CD14-positive monocyte (primary cell): ENCODE measurements at regions not wholly inside any gene's neighbourhood (a gene's known extent, or its start where the extent isn't known, plus 50 kb on each side); places are given as distances from the start of the nearest gene placed in this dataset.

Source experiments
- DNase-seq, 3 donors: peaks; one replicate each; pipeline ENCODE4 v3.0.0-alpha.2; 2011 to 2022
- H2AFZ ChIP-seq: 2 replicates; pipeline ENCODE4 v1.6.0; 2012; ENCODE audit warnings: mild to moderate bottlenecking, low read depth, low read length, inconsistent platforms; ENCODE audit not compliant: insufficient read depth, poor library complexity, severe bottlenecking
- H3K27ac ChIP-seq, 2 donors: 1 replicate in 1 of 2; 2 replicates in 1 of 2; pipeline ENCODE4 v1.5.1; 2012 to 2013; ENCODE audit warnings: low read length in 2 of 2, control low read depth in 1 of 2, inconsistent platforms in 1 of 2, low read depth in 1 of 2, mild to moderate bottlenecking in 1 of 2
- H3K27me3 ChIP-seq, 2 donors: one replicate each; pipeline versions ENCODE4 v1.6.0 to v1.6.1; 2011 to 2013; ENCODE audit warnings: low read length in 2 of 2; ENCODE audit not compliant: control insufficient read depth in 2 of 2, insufficient read depth in 2 of 2
- H3K36me3 ChIP-seq, 2 donors: replicated peaks in 1 of 2; 1 replicate in 1 of 2; 2 replicates in 1 of 2; pipeline versions ENCODE4 v1.5.1 to v1.6.1; 2012 to 2013; ENCODE audit warnings: low read length in 2 of 2, control low read depth in 1 of 2, inconsistent platforms in 1 of 2, mild to moderate bottlenecking in 1 of 2; ENCODE audit not compliant: insufficient read depth in 2 of 2, control insufficient read depth in 1 of 2
- H3K4me1 ChIP-seq, 2 donors: 1 replicate in 1 of 2; 2 replicates in 1 of 2; pipeline versions ENCODE4 v1.5.1 to v1.6.1; 2012 to 2013; ENCODE audit warnings: low read length in 2 of 2, control low read depth in 1 of 2, inconsistent platforms in 1 of 2, mild to moderate bottlenecking in 1 of 2, moderate library complexity in 1 of 2; ENCODE audit not compliant: insufficient read depth in 2 of 2, control insufficient read depth in 1 of 2
- H3K4me2 ChIP-seq: replicated peaks from 2 replicates; pipeline ENCODE3; 2012; ENCODE audit warnings: low read length, moderate library complexity, mild to moderate bottlenecking; ENCODE audit not compliant: poor library complexity, severe bottlenecking; ENCODE audit errors: extremely low read depth
- H3K4me3 ChIP-seq, 3 experiments: fragments of 200-600 bp in 1 of 3; sonication (generic) in 1 of 3; replicated peaks in 1 of 3; 1 replicate in 2 of 3; 2 replicates in 1 of 3; pipeline ENCODE4 v1.5.1; 2011 to 2013; ENCODE audit warnings: low read length in 3 of 3, mild to moderate bottlenecking in 3 of 3, control low read depth in 2 of 3, low read depth in 2 of 3, inconsistent platforms in 1 of 3, moderate library complexity in 1 of 3
- H3K79me2 ChIP-seq: 2 replicates; pipeline ENCODE4 v1.6.0; 2012; ENCODE audit warnings: mild to moderate bottlenecking, control low read depth, inconsistent platforms, low read length, moderate library complexity; ENCODE audit not compliant: insufficient read depth
- H3K9ac ChIP-seq: 2 replicates; pipeline ENCODE4 v1.6.0; 2017; ENCODE audit warnings: low read length, mild to moderate bottlenecking; ENCODE audit not compliant: insufficient read depth, poor library complexity, severe bottlenecking
- H3K9me3 ChIP-seq, 2 donors: replicated peaks in 1 of 2; 1 replicate in 1 of 2; 2 replicates in 1 of 2; pipeline versions ENCODE4 v1.5.1 to v1.6.1; 2012 to 2013; ENCODE audit warnings: low read length in 2 of 2, control low read depth in 1 of 2; ENCODE audit not compliant: control insufficient read depth in 1 of 2, insufficient read depth in 1 of 2
- H4K20me1 ChIP-seq: 2 replicates; pipeline ENCODE4 v1.6.0; 2012; ENCODE audit warnings: mild to moderate bottlenecking, low read length, control low read depth, moderate library complexity; ENCODE audit not compliant: insufficient read depth
- H3K27ac Mint-ChIP-seq, 7 donors: one replicate each; pipeline ENCODE4 v1.8.0; 2020; ENCODE audit warnings: mild to moderate bottlenecking in 7 of 7, mixed read lengths in 7 of 7, moderate library complexity in 6 of 7, inconsistent platforms in 2 of 7
- H3K27me3 Mint-ChIP-seq, 3 donors: one replicate each; pipeline ENCODE4 v1.8.0; 2021 to 2022; ENCODE audit warnings: low read depth in 3 of 3, mild to moderate bottlenecking in 3 of 3, mixed read lengths in 3 of 3, moderate library complexity in 3 of 3, inconsistent platforms in 1 of 3
- H3K36me3 Mint-ChIP-seq, 2 donors: one replicate each; pipeline ENCODE4 v1.8.0; 2020; ENCODE audit warnings: mixed read lengths in 2 of 2, inconsistent platforms in 1 of 2, mild to moderate bottlenecking in 1 of 2
- H3K4me1 Mint-ChIP-seq: one replicate; pipeline ENCODE4 v1.8.0; 2020; ENCODE audit warnings: mild to moderate bottlenecking, mixed read lengths
- H3K4me3 Mint-ChIP-seq, 2 donors: one replicate each; pipeline ENCODE4 v1.8.0; 2020; ENCODE audit warnings: mild to moderate bottlenecking in 2 of 2, mixed read lengths in 2 of 2, moderate library complexity in 1 of 2
- H3K9me3 Mint-ChIP-seq, 7 donors: one replicate each; pipeline ENCODE4 v1.8.0; 2020 to 2022; ENCODE audit warnings: mixed read lengths in 7 of 7, mild to moderate bottlenecking in 6 of 7, moderate library complexity in 6 of 7, inconsistent platforms in 2 of 7
- CTCF ChIP-seq: fragments of 200-600 bp; IDR thresholded peaks from one replicate; pipeline ENCODE4 v1.8.0; 2022; ENCODE audit warnings: antibody characterized with exemption, mild to moderate bottlenecking
- WGBS: methylation state at CpG from one replicate; pipeline ENCODE4 v1.1.5; 2013; ENCODE audit warnings: missing lambda C conversion rate; ENCODE audit not compliant: insufficient coverage; 5-methylcytosine and 5-hydroxymethylcytosine counted together
- intact Hi-C, 2 donors: fragments of 100-400 bp; cut with micrococcal nuclease; formaldehyde crosslinking; loops; one replicate each; pipeline versions ENCODE4 v1.15.0 to v1.15.1; 2023

DNA sequence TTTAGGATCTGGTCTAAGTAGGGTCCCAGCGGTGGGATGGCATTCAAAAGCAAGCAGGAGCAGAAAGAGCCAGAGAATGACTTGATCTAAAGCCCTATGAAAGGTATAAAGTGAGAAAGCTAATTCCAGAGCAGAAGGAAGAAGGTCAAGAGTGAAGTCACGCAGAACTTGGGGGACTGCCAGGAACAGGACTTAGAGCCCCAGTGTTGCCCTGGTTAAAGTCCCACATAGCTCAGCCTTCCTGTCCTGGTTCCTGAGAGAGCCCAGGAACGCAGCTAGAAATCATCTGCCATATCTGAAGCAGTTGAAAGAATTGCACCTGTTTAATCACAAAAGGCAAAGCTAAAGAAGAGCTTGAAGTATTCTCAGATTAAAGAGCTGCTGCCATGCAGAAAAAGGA lies 160.6 kb upstream of the ATP1B1 start:
- Histone ChIP-seq H3K79me2 (no peaks in the 10 kb centered on the region), H3K4me2 (no peak overlapping the region), H3K9me3 (no peaks in the 10 kb centered on the region), H3K27me3 (no peaks in the 10 kb centered on the region), H3K9ac (no peak overlapping the region), H4K20me1 (no peaks in the 10 kb centered on the region), H2AFZ (no peak overlapping the region), H3K36me3 (no peaks in the 10 kb centered on the region), H3K4me1 (no peaks in the 10 kb centered on the region), H3K4me3 (no peak overlapping the region), H3K27ac (no peak overlapping the region)
- WGBS: 80% methylated on average over 2 of the region's 3 CpGs
- Mint-ChIP-seq H3K4me1 (no peaks in the 10 kb centered on the region), H3K27ac (no peak overlapping the region), H3K4me3 (no peak overlapping the region), H3K27me3 (peaks cover 1 to 2% (median 2%) of the 10 kb centered on the region in 3 donors), H3K36me3 (no peaks in the 10 kb centered on the region), H3K9me3 (peaks cover 0 to 2% (median 0%) of the 10 kb centered on the region in 7 donors)
- intact Hi-C loops: no loop called here
- TF ChIP-seq CTCF: no peak
- DNase-seq: no peak

GRCh38 chr1:168947041-168947440 lies 159.4 kb upstream of the ATP1B1 start:
- H3K27me3 Mint-ChIP-seq: peaks cover 0 to 2% (median 1%) of the 10 kb centered on the region in 3 donors
- intact Hi-C loops: no loop called here
- Histone ChIP-seq H3K9me3 (no peaks in the 10 kb centered on the region), H3K27ac (no peak overlapping the region), H3K79me2 (no peaks in the 10 kb centered on the region), H3K27me3 (no peaks in the 10 kb centered on the region), H4K20me1 (no peaks in the 10 kb centered on the region), H3K4me3 (no peak overlapping the region), H3K36me3 (no peaks in the 10 kb centered on the region), H2AFZ (no peak overlapping the region), H3K9ac (no peak overlapping the region), H3K4me2 (no peak overlapping the region), H3K4me1 (no peaks in the 10 kb centered on the region)
- WGBS: no CpG with 5 or more reads among the region's 2 CpGs
- H3K9me3 Mint-ChIP-seq: peaks cover 0 to 1% (median 0%) of the 10 kb centered on the region in 7 donors
- H3K4me1 Mint-ChIP-seq: no peaks in the 10 kb centered on the region
- no peak for DNase-seq
- no peak overlapping the region for H3K27ac Mint-ChIP-seq
- no peak overlapping the region for H3K4me3 Mint-ChIP-seq
- H3K36me3 Mint-ChIP-seq: no peaks in the 10 kb centered on the region
- no peak for TF ChIP-seq CTCF
